ENCODE measurements at regions not wholly inside any gene's neighbourhood (a gene's known extent, or its start where the extent isn't known, plus 50 kb on each side); places are given as distances from the start of the nearest gene placed in this dataset.

DNA sequence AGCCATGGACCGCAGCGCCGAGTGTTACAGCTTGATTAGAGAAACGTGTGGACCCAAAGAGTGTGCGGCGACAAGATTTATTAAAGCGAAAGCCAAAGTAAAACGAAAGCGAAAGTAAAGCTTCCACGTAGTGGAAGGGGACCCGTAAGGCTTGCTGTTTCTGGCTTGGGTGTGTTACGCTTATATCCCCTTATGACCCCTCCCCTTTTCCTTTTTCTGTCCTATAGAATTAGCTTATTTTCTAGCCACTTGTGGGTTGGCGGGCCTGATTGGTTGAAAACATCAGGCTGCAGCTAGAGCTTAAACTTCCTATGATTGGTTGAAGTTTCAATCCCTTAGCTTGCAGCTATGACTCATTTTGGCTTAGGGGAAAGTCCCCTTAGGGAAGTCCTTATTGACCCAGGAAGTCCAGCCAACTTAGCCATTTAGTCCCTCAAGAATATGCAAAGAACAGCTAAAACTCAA, 969.7 kb downstream of the DCDC2C start:
- DNase-seq (ENCODE audit: low spot score) = no peak
- in situ Hi-C loops (cut with MboI; ENCODE audit: low pct_unique_long_range_greater_than_20kb, low sequenced_read_pairs, unreplicated experiment) = no loop called here
- TF ChIP-seq, protein P1, sequence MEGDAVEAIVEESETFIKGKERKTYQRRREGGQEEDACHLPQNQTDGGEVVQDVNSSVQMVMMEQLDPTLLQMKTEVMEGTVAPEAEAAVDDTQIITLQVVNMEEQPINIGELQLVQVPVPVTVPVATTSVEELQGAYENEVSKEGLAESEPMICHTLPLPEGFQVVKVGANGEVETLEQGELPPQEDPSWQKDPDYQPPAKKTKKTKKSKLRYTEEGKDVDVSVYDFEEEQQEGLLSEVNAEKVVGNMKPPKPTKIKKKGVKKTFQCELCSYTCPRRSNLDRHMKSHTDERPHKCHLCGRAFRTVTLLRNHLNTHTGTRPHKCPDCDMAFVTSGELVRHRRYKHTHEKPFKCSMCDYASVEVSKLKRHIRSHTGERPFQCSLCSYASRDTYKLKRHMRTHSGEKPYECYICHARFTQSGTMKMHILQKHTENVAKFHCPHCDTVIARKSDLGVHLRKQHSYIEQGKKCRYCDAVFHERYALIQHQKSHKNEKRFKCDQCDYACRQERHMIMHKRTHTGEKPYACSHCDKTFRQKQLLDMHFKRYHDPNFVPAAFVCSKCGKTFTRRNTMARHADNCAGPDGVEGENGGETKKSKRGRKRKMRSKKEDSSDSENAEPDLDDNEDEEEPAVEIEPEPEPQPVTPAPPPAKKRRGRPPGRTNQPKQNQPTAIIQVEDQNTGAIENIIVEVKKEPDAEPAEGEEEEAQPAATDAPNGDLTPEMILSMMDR (IDR thresholded peaks at IDR 0.05; ENCODE audit: extremely low read depth, insufficient read depth, missing control alignments) = no peak

- no peak for DNase-seq (ENCODE audit: low spot score)
- in situ Hi-C loops (cut with MboI; ENCODE audit: low pct_unique_long_range_greater_than_20kb, low sequenced_read_pairs, unreplicated experiment) = no loop called here
- TF ChIP-seq, protein P1 (IDR thresholded peaks at IDR 0.05; ENCODE audit: extremely low read depth, insufficient read depth, missing control alignments) = no peak
Measured at GRCh38 chr2:4674007-4674406, 970.6 kb downstream of the DCDC2C start.

DNA sequence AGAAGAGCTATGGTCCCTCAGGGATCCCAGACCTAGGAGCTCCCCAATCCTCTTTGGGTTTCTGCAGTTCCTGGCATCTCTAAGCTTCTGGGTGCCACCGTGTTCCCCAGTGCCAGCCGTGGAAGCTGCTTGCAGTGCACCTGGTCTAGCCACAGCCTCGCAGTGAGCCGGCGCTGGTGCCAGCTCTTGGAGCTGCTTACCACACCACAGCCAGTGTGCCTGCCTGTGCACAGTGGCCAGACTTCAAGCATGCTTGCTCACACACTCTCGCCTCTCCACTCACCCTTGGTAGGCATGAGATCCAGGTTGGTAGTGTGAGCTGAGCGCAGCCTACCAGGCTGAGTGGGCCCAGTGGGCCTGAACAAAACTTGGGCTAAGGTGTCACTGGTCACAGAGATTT, 971.9 kb downstream of the DCDC2C start:
- DNase-seq (ENCODE audit: low spot score) = no peak
- TF ChIP-seq, protein P1 (IDR thresholded peaks at IDR 0.05; ENCODE audit: extremely low read depth, insufficient read depth, missing control alignments) = no peak
- in situ Hi-C loops (cut with MboI; ENCODE audit: low pct_unique_long_range_greater_than_20kb, low sequenced_read_pairs, unreplicated experiment) = no loop called here

- DNase-seq (ENCODE audit: low spot score) = no peak
- in situ Hi-C loops (cut with MboI; ENCODE audit: low pct_unique_long_range_greater_than_20kb, low sequenced_read_pairs, unreplicated experiment) = no loop called here
- TF ChIP-seq, protein P1 (IDR thresholded peaks at IDR 0.05; ENCODE audit: extremely low read depth, insufficient read depth, missing control alignments) = no peak
Measured at GRCh38 chr2:4678927-4679326, 975.6 kb downstream of the DCDC2C start.

DNA sequence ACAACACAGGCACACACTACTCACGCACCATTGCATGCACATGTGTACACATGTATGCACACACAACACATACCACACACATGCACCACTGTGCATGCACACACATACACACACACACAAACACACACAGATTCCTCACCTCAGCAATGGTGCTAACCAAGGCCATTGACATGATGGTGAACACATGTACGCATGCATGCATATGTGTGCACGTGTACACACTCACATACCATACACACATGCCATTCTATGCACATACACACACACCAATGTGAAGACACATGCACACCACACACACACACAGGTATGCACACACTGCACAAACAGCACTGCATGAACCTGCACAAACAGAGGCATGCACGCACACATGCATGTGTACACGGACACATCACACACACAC, 976.0 kb downstream of the DCDC2C start:
- no peak for DNase-seq (ENCODE audit: low spot score)
- TF ChIP-seq, protein P1 (IDR thresholded peaks at IDR 0.05; ENCODE audit: extremely low read depth, insufficient read depth, missing control alignments) = no peak
- in situ Hi-C loops (cut with MboI; ENCODE audit: low pct_unique_long_range_greater_than_20kb, low sequenced_read_pairs, unreplicated experiment) = no loop called here

DNA sequence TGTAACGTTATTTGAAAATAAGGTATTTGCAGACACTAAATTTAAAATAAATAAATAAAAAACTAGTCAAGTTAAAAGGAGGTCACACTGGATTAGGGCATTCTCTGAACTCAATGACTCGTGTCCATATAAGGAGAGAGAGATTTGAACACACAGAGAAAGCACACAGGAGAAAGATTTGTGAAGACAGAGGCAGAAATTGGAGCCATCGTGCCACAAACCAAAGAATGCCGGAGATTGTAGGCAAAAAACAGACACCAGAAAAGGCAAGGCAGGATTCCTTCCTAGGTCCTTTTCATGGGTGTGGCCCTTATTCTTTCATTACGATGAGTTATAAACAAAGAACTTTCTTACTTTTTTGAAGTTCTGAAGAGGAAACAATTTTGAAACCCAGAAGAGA, 981.5 kb downstream of the DCDC2C start:
- in situ Hi-C loops (cut with MboI; ENCODE audit: low pct_unique_long_range_greater_than_20kb, low sequenced_read_pairs, unreplicated experiment) = no loop called here
- TF ChIP-seq, protein P1 (IDR thresholded peaks at IDR 0.05; ENCODE audit: extremely low read depth, insufficient read depth, missing control alignments) = no peak
- DNase-seq (ENCODE audit: low spot score) = no peak

DNA sequence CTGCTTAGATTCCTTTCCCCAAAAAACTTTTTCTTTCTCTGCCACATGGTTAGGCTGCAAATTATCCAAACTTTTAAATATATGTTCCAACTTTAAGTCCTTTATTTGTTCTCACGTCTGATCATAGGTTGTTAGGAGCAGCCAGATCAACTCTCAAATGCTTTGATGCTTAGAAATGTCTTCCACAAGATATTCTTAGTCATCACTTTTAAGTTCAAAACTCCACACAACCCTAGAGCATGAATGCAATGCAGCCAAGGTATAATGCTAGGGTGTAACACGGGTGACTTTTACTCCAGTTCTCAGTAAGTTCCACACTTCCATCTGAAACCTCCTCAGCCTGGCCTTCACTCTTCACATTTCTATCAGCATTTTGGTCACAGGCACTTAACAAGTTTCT, 987.5 kb downstream of the DCDC2C start:
- in situ Hi-C loops (cut with MboI; ENCODE audit: low pct_unique_long_range_greater_than_20kb, low sequenced_read_pairs, unreplicated experiment) = no loop called here
- TF ChIP-seq, protein P1 (IDR thresholded peaks at IDR 0.05; ENCODE audit: extremely low read depth, insufficient read depth, missing control alignments) = no peak
- DNase-seq (ENCODE audit: low spot score) = no peak
